Peyer's patch (tissue), 4 donors: ENCODE measurements at regions not wholly inside any gene's neighbourhood (a gene's known extent, or its start where the extent isn't known, plus 50 kb on each side); places are given as distances from the start of the nearest gene placed in this dataset.

Source experiments
- POLR2A ChIP-seq, 2 donors: fragments of 450-650 bp; IDR thresholded peaks; one replicate each; pipeline ENCODE4 v1.5.1; 2017; ENCODE audit warnings: antibody characterized with exemption in 2 of 2, mild to moderate bottlenecking in 2 of 2, moderate library complexity in 2 of 2
- TF ChIP-seq, protein P1 (sequence below), 6 experiments: fragments of 450-650 bp in 4 of 6; fragments of 200-600 bp in 2 of 6; sonication (generic) in 1 of 6; IDR thresholded peaks; one replicate each; pipeline ENCODE4 v1.5.1; 2017 to 2019; ENCODE audit warnings: antibody characterized with exemption in 6 of 6, mild to moderate bottlenecking in 3 of 6, moderate library complexity in 1 of 6

DNA sequence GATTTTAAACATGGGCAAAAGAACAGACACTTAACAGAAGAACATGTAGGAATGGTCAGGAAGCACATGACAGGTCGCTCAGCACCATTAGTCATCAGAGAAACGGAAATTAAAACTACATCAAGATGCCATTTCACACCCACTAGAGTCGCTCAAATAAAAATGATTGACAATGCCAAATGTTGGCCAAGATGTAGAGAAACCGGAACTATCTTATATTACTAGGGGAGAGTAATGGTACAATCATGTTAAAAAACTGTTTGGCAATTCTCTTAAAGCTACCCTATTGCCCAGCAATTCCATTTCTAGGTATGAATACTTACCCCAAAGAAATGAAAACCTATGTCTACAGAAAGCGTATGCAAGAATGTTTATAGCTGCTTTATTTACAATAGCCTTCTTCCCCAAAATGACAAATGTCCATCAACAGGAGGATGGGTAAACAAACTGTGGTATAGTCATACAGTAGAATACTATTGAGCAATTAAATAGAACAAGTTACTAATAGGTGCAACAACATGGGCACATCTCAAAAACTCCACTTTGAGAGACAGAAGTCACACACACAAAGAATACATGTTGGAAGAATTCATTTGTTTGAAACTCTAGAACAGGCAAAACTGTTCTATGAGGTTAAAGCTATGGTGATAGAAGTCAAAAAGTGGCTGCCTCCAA lies 92.8 kb downstream of the ETS2 start:
- TF ChIP-seq, protein P1, sequence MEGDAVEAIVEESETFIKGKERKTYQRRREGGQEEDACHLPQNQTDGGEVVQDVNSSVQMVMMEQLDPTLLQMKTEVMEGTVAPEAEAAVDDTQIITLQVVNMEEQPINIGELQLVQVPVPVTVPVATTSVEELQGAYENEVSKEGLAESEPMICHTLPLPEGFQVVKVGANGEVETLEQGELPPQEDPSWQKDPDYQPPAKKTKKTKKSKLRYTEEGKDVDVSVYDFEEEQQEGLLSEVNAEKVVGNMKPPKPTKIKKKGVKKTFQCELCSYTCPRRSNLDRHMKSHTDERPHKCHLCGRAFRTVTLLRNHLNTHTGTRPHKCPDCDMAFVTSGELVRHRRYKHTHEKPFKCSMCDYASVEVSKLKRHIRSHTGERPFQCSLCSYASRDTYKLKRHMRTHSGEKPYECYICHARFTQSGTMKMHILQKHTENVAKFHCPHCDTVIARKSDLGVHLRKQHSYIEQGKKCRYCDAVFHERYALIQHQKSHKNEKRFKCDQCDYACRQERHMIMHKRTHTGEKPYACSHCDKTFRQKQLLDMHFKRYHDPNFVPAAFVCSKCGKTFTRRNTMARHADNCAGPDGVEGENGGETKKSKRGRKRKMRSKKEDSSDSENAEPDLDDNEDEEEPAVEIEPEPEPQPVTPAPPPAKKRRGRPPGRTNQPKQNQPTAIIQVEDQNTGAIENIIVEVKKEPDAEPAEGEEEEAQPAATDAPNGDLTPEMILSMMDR (IDR thresholded peaks at IDR 0.05): no peak
- no peak for TF ChIP-seq POLR2A (IDR thresholded peaks at IDR 0.05)
